Endothelial cell (in vitro differentiated cells): ENCODE measurements at regions not wholly inside any gene's neighbourhood (a gene's known extent, or its start where the extent isn't known, plus 50 kb on each side); places are given as distances from the start of the nearest gene placed in this dataset.

Experiments
- DNase-seq: peaks from one replicate; pipeline ENCODE4 v3.0.0; 2021; ENCODE audit warnings: low spot score
- H3K27ac Mint-ChIP-seq: one replicate; pipeline ENCODE4 v1.8.0; 2021; ENCODE audit warnings: mixed read lengths, inconsistent platforms; ENCODE audit not compliant: unreplicated experiment
- H3K27me3 Mint-ChIP-seq: one replicate; pipeline ENCODE4 v1.8.0; 2021; ENCODE audit warnings: mild to moderate bottlenecking, moderate library complexity, mixed read lengths, inconsistent platforms; ENCODE audit not compliant: unreplicated experiment
- H3K36me3 Mint-ChIP-seq: one replicate; pipeline ENCODE4 v1.8.0; 2021; ENCODE audit warnings: mild to moderate bottlenecking, low read depth, mixed read lengths, inconsistent platforms; ENCODE audit not compliant: unreplicated experiment
- H3K4me1 Mint-ChIP-seq: one replicate; pipeline ENCODE4 v1.8.0; 2021; ENCODE audit warnings: mild to moderate bottlenecking, mixed read lengths, inconsistent platforms; ENCODE audit not compliant: unreplicated experiment
- H3K4me3 Mint-ChIP-seq: one replicate; pipeline ENCODE4 v1.8.0; 2021; ENCODE audit warnings: mild to moderate bottlenecking, mixed read lengths, inconsistent platforms; ENCODE audit not compliant: unreplicated experiment
- H3K9me3 Mint-ChIP-seq: one replicate; pipeline ENCODE4 v1.8.0; 2021; ENCODE audit warnings: mixed read lengths, inconsistent platforms; ENCODE audit not compliant: unreplicated experiment
- CTCF ChIP-seq: fragments of 200-600 bp; sonication (generic); IDR thresholded peaks from one replicate; pipeline ENCODE4 v1.5.0; 2021; ENCODE audit warnings: antibody characterized with exemption; ENCODE audit not compliant: unreplicated experiment

DNA sequence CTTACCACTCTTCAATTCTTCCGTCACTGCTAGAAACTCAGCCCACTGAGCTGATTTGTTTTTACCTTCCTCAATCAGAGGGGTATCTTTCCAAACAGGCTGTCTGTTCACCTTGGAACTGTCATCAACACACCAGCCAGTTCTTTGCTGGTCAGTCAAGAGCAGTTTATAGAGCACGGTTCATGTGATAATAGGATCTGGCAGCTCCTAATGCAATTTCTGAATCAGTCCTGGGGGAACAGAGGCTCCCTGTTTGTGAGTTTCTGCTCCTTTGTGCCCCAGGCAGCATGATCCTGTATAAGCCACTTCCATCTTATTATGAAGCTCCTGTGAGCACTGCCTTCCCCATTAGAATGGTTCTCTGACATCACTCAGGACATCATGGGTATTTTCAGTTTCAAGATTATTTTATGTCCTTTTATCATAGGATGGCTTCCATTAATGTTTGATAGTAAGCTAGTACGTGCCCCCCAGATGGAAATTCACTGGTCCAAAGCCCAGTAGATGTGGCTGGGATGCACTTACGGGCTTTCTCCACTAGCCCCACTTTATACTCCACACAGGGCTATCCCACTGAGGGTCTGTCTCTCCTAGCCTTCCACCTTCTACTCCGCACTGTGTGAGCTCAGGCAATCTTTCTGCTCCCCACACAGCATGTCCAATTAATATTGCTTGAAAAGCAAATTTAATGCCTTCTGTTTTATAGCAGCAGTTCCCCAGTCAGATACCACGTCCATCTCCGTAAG, 85.5 kb upstream of the SPIN1 start:
- Mint-ChIP-seq H3K36me3 (no peaks in the 10 kb centered on the region), H3K9me3 (no peaks in the 10 kb centered on the region), H3K27ac (no peak overlapping the region), H3K4me3 (no peak overlapping the region), H3K27me3 (no peaks in the 10 kb centered on the region), H3K4me1 (no peaks in the 10 kb centered on the region)
- TF ChIP-seq CTCF, result no peak
- DNase-seq, result no peak

DNA sequence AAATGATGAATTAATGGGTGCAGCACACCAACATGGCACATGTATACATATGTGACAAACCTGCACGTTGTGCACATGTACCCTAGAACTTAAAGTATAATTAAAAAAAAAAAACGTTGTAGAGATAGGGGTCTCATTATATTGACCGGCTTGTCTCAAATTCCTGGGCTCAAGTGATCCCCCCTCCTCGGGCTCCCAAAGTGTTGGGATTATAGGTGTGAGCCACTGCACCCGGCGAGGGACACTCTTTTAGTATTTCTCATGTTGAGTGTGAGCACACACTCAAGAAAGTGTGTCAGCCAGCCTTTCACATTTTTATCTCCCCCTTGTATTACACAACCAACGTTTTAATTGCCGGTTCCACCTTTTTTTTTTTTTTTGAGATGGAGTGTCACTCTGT, 87.7 kb upstream of the SPIN1 start:
- no peaks in the 10 kb centered on the region for H3K4me1 Mint-ChIP-seq
- H3K36me3 Mint-ChIP-seq, result no peaks in the 10 kb centered on the region
- H3K9me3 Mint-ChIP-seq, result no peaks in the 10 kb centered on the region
- H3K27ac Mint-ChIP-seq, result no peak overlapping the region
- no peaks in the 10 kb centered on the region for H3K27me3 Mint-ChIP-seq
- H3K4me3 Mint-ChIP-seq, result no peak overlapping the region
- no peak for TF ChIP-seq CTCF
- no peak for DNase-seq

DNA sequence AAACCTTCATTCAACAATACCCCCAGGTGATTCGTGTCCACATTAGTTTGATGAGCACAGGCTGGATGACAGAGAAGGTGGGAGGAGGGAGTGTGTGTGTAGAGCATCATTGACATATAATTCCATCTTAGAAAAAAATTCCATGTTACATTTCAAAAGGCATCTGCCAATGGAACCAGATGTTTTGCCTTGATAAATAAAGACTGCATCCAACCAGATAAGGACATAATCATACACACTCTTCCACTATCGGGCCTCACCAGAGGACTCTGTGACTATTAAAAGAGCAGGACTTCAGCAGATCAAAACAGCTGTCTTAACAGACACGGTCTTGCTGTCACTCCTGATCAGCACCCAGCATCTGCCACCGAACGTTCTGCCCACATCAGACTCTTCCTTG, 96.4 kb upstream of the SPIN1 start:
- no peak for DNase-seq
- Mint-ChIP-seq H3K36me3 (no peaks in the 10 kb centered on the region), H3K4me1 (no peaks in the 10 kb centered on the region), H3K9me3 (no peaks in the 10 kb centered on the region), H3K4me3 (no peak overlapping the region), H3K27ac (no peak overlapping the region), H3K27me3 (no peaks in the 10 kb centered on the region)
- no peak for TF ChIP-seq CTCF

DNA sequence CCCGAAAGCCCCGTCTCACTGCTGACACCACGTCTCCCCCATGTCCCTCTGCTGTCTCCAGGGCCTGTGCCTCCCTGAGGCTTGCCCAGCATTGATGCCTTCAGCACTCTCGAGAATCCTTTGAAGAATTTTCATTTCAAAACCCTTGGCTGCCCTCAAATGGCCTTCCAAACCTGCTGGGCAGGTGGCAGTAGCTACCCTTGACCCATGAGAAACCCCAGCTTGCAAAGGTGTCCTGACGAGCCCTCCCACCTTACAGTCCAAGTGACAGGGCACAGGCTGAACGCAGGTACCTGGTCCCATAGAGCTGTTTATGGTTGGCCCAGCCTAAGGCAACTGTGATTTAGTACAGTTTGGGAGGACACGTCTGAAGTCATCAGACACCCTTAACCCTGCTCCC, 97.2 kb upstream of the SPIN1 start:
- DNase-seq, result no peak
- no peaks in the 10 kb centered on the region for H3K9me3 Mint-ChIP-seq
- no peak for TF ChIP-seq CTCF
- no peak overlapping the region for H3K27ac Mint-ChIP-seq
- H3K36me3 Mint-ChIP-seq, result no peaks in the 10 kb centered on the region
- no peak overlapping the region for H3K4me3 Mint-ChIP-seq
- H3K27me3 Mint-ChIP-seq, result no peaks in the 10 kb centered on the region
- H3K4me1 Mint-ChIP-seq, result no peaks in the 10 kb centered on the region

DNA sequence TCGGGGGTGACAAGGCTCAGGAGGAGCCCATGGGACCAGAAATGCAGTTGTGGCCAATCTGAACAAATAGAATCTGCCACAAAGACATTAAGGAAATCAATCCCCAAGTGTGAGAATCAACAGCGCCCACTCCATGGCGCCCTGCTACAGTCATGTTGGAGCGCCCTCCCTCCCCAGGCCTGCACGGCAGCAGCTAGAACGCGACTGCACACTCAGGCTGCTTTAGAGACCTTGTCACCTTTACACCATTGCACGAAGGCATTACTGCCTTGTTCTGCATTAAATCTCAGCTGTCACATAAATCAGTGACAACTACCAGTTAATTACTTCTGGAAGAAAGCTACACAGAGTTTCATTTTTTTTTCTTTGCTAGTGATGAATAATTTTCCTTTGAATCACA, 98.7 kb upstream of the SPIN1 start:
- DNase-seq, result no peak
- no peak overlapping the region for H3K4me3 Mint-ChIP-seq
- no peaks in the 10 kb centered on the region for H3K36me3 Mint-ChIP-seq
- no peaks in the 10 kb centered on the region for H3K9me3 Mint-ChIP-seq
- no peak for TF ChIP-seq CTCF
- no peak overlapping the region for H3K27ac Mint-ChIP-seq
- H3K4me1 Mint-ChIP-seq, result no peaks in the 10 kb centered on the region
- no peaks in the 10 kb centered on the region for H3K27me3 Mint-ChIP-seq
